ENCODE measurements at regions not wholly inside any gene's neighbourhood (a gene's known extent, or its start where the extent isn't known, plus 50 kb on each side); places are given as distances from the start of the nearest gene placed in this dataset.

DNA sequence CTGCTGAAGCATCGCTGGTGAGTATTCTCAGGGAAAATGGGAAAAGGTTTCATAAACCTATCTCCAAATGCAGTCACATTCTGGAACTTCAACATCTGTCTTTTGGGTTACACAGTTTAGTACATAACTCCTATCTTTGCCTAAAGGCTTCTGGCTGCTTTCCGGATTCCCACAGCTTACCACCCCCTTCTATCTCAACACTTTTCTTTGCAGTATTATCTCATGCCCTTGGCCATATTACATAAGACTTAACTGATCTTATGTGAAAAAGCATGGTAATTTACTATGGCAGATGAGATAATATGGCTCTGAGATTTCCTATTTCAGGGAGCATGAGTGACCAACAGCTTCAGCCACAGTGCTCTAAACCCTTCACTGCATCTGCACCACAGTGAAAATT, 369.3 kb upstream of the LINC00305 start (continued):
- TF ChIP-seq, protein P1, sequence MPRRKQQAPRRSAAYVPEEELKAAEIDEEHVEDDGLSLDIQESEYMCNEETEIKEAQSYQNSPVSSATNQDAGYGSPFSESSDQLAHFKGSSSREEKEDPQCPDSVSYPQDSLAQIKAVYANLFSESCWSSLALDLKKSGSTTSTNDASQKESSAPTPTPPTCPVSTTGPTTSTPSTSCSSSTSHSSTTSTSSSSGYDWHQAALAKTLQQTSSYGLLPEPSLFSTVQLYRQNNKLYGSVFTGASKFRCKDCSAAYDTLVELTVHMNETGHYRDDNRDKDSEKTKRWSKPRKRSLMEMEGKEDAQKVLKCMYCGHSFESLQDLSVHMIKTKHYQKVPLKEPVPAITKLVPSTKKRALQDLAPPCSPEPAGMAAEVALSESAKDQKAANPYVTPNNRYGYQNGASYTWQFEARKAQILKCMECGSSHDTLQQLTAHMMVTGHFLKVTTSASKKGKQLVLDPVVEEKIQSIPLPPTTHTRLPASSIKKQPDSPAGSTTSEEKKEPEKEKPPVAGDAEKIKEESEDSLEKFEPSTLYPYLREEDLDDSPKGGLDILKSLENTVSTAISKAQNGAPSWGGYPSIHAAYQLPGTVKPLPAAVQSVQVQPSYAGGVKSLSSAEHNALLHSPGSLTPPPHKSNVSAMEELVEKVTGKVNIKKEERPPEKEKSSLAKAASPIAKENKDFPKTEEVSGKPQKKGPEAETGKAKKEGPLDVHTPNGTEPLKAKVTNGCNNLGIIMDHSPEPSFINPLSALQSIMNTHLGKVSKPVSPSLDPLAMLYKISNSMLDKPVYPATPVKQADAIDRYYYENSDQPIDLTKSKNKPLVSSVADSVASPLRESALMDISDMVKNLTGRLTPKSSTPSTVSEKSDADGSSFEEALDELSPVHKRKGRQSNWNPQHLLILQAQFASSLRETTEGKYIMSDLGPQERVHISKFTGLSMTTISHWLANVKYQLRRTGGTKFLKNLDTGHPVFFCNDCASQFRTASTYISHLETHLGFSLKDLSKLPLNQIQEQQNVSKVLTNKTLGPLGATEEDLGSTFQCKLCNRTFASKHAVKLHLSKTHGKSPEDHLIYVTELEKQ (CRISPR knock-in tag; IDR thresholded peaks at IDR 0.05), result no peak
- TF ChIP-seq MECOM (CRISPR knock-in tag; IDR thresholded peaks at IDR 0.05) (no peak), MAFK (IDR thresholded peaks at IDR 0.05; ENCODE audit: low read length) (no peak)

DNA sequence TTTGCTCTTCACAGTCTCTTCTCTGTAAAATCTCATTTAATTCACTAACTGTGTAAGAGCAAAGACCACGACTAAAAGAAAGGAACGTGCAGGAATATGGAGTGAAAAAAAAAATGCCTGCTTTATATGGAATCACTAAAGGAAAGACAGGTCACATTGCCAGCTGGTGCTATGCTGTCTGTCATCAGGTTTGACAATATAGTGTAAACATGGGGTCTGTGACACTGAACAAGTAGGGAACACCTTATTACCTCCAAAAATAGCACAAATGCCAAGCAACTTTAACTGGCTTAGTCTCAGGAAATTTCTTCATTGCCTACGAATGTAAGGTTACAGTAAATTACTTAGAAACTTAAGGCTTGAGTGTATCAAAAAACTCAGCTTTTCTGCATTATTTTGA, 364.5 kb upstream of the LINC00305 start:
- no peak for DNase-seq (ENCODE audit: extremely low read depth in 1 of 4, low spot score in 3 of 4)
- TF ChIP-seq GTF2E2 (tag; IDR thresholded peaks at IDR 0.05) (no peak), PRPF4 (IDR thresholded peaks at IDR 0.05; ENCODE audit: insufficient read depth, low read depth, low read length, poor library complexity, severe bottlenecking) (no peak), NR2C2 (CRISPR knock-in tag; IDR thresholded peaks at IDR 0.05) (no peak), NR2C2 (tag; IDR thresholded peaks at IDR 0.05) (no peak), NFXL1 (CRISPR knock-in tag; IDR thresholded peaks at IDR 0.05) (no peak), CHD1 (IDR thresholded peaks at IDR 0.05; ENCODE audit: low read length) (no peak), ZNF232 (CRISPR knock-in tag; IDR thresholded peaks at IDR 0.05) (no peak)
- TF ChIP-seq, protein P2, sequence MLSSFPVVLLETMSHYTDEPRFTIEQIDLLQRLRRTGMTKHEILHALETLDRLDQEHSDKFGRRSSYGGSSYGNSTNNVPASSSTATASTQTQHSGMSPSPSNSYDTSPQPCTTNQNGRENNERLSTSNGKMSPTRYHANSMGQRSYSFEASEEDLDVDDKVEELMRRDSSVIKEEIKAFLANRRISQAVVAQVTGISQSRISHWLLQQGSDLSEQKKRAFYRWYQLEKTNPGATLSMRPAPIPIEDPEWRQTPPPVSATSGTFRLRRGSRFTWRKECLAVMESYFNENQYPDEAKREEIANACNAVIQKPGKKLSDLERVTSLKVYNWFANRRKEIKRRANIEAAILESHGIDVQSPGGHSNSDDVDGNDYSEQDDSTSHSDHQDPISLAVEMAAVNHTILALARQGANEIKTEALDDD (IDR thresholded peaks at IDR 0.05), result no peak
- TF ChIP-seq, protein P3, sequence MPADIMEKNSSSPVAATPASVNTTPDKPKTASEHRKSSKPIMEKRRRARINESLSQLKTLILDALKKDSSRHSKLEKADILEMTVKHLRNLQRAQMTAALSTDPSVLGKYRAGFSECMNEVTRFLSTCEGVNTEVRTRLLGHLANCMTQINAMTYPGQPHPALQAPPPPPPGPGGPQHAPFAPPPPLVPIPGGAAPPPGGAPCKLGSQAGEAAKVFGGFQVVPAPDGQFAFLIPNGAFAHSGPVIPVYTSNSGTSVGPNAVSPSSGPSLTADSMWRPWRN (IDR thresholded peaks at IDR 0.05; ENCODE audit: low read depth), result no peak
- TF ChIP-seq, protein P4, sequence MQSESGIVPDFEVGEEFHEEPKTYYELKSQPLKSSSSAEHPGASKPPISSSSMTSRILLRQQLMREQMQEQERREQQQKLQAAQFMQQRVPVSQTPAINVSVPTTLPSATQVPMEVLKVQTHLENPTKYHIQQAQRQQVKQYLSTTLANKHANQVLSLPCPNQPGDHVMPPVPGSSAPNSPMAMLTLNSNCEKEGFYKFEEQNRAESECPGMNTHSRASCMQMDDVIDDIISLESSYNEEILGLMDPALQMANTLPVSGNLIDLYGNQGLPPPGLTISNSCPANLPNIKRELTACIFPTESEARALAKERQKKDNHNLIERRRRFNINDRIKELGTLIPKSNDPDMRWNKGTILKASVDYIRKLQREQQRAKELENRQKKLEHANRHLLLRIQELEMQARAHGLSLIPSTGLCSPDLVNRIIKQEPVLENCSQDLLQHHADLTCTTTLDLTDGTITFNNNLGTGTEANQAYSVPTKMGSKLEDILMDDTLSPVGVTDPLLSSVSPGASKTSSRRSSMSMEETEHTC (IDR thresholded peaks at IDR 0.05), result no peak
- TF ChIP-seq, protein P5, sequence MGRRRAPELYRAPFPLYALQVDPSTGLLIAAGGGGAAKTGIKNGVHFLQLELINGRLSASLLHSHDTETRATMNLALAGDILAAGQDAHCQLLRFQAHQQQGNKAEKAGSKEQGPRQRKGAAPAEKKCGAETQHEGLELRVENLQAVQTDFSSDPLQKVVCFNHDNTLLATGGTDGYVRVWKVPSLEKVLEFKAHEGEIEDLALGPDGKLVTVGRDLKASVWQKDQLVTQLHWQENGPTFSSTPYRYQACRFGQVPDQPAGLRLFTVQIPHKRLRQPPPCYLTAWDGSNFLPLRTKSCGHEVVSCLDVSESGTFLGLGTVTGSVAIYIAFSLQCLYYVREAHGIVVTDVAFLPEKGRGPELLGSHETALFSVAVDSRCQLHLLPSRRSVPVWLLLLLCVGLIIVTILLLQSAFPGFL (CRISPR knock-in tag; IDR thresholded peaks at IDR 0.05), result no peak

More for the DNA sequence above, 364.5 kb upstream of the LINC00305 start:
- ChIA-PET CTCF (ENCODE audit: low intra/inter-chr PET ratio) (no interaction called here), POLR2A (no interaction called here)
- H3K4me2 ChIP-seq (ENCODE audit: insufficient read depth, low read length), result no peak overlapping the region
- H3K36me3 ChIP-seq (ENCODE audit: control insufficient read depth, insufficient read depth, low read length), result no peaks in the 10 kb centered on the region
- no peak overlapping the region for H3K4me3 ChIP-seq
- in situ Hi-C loops (cut with MboI), result no loop called here
- H3K9me1 ChIP-seq (ENCODE audit: control insufficient read depth, insufficient read depth, low read length), result no peaks in the 10 kb centered on the region
- H3K9ac ChIP-seq (ENCODE audit: insufficient read depth in 1 of 2, low read depth in 2 of 2, low read length in 2 of 2), result no peak overlapping the region
- no peaks in the 10 kb centered on the region for H3K27me3 ChIP-seq (ENCODE audit: control insufficient read depth in 2 of 2, insufficient read depth in 2 of 2, low read length in 2 of 2)
- H2AFZ ChIP-seq (ENCODE audit: low read depth, low read length), result no peak overlapping the region
- no peaks in the 10 kb centered on the region for H4K20me1 ChIP-seq (replicated peaks; ENCODE audit: control insufficient read depth, insufficient read depth, low read length)
- intact Hi-C loops (cut with micrococcal nuclease), result no loop called here
- H3K9me3 ChIP-seq (replicated peaks; ENCODE audit: control insufficient read depth, insufficient read depth, low read depth, low read length), result no peaks in the 10 kb centered on the region
- 3% methylated on average over 3 of the region's 3 CpGs for WGBS (ENCODE audit: insufficient coverage, low coverage, missing lambda C conversion rate)
- no peak for FAIRE-seq
- ATAC-seq, result no peak
- no peaks in the 10 kb centered on the region for H3K4me1 ChIP-seq (replicated peaks in 1 of 2; ENCODE audit: control insufficient read depth in 2 of 2, insufficient read depth in 2 of 2, low read length in 2 of 2)
- H3K79me2 ChIP-seq (ENCODE audit: control insufficient read depth, insufficient read depth, low read length), result no peaks in the 10 kb centered on the region
- no TSS peak for BruUV-seq (replicated peaks)
- no peak overlapping the region for H3K27ac ChIP-seq (ENCODE audit: extremely low read depth, low read depth, low read length)

Measured in K562 (cell line).